Ammon's horn (tissue), 1 donor: ENCODE measurements at regions not wholly inside any gene's neighbourhood (a gene's known extent, or its start where the extent isn't known, plus 50 kb on each side); places are given as distances from the start of the nearest gene placed in this dataset.
"Not testable (repeated sequence)": the region's sequence is repeated elsewhere in the genome, so short reads cannot be mapped to it uniquely, and the experiment has no call there.

Source experiments
- DNase-seq: peaks from one replicate; pipeline ENCODE4 v3.0.0-alpha.2; 2016; ENCODE audit warnings: low spot score

DNA sequence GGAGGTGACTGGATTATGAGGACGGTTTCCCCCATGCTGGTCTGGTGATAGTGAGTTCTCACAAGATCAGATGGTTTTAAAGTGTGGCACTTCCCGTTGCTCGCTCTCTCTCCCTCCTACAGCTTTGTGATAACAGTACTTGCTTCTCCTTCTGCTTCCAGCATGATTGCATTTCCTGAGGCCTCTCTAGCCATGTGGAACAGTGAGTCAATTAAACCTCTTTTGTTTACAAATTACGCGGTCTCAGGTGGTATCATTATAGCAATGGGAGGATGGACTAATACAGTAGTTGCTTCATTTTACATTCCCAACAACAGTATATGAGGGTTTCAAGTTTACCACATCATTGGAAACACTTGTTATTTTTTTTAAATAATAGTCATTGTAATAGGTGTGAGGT, 937.3 kb upstream of the ARRDC3 start:
- DNase-seq: no peak

DNA sequence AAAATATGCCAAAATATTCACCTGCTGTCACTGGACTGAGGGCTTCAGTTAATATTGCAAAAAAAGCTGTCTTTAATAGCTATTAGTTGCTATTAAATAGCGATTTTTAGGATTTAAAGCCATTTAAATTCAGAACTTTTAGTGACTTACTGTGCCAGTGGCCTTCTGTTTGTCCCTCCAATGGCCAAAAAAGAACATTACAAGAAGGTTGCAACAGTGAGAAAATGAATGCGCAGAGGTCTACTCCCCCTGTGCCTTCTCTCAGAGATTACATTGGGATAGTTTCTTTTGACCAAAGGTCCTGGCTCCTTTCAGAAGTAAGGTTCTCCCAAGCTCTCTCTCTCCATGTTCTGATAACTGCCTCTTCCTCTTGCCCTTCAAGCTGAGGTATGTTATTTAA, 930.3 kb upstream of the ARRDC3 start:
- no peak for DNase-seq

DNA sequence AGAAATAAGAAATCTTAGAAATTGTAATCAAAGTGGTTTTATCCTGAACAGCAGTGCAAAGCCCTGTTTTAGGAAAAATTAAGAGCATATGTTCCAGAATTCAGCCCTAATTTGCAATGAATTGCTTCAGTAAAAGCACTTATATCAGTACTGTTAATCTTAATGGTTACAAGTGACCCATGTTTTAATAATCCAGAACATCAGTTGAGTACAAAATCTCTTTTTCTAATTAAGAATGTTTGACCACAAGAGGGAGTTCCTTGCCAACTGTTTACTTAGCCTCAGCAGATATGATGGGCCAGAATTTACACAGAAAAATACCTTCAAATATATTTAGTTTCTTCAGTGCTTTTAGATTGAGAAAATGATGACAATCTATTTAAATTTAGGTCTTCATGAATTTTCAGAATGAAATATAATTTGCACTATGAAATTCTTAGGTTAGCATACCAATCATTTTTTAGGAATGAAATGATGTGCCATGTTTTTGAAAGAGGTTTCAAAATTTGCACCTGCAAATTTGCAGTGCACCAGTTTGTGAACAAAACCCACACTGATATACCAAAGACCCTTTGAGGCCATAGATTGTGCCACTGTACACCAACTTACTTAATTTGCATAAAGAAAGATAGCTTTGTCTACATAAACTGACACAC, 926.3 kb upstream of the ARRDC3 start:
- peak; percentile 25 for DNase-seq

- DNase-seq: no peak
Observed at GRCh38 chr5:92308679-92309078, 925.6 kb upstream of the ARRDC3 start.

GRCh38 chr5:92302356-92302755, 919.2 kb upstream of the ARRDC3 start:
- not testable (repeated sequence) for DNase-seq

GRCh38 chr5:92283521-92283920, 900.4 kb upstream of the ARRDC3 start:
- DNase-seq: peak; percentile 27

DNA sequence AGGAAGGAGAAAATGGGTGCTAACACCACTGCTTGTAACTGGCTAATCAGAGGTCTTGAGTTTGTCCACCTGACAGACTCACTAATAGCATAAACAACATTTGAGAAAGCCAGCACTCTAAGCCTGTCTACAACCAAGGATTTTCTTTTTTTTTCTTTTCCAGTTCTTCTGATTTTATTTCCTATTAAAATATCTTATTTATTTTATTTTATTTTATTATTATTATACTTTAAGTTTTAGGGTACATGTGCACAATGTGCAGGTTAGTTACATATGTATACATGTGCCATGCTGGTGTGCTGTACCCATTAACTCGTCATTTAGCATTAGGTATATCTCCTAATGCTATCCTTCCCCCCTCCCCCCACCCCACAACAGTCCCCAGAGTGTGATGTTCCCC, 888.6 kb upstream of the ARRDC3 start:
- not testable (repeated sequence) for DNase-seq

- no peak for DNase-seq
Observed at GRCh38 chr5:92268343-92268742, 885.2 kb upstream of the ARRDC3 start.

GRCh38 chr5:92267830-92268229, 884.7 kb upstream of the ARRDC3 start:
- DNase-seq: no peak

DNA sequence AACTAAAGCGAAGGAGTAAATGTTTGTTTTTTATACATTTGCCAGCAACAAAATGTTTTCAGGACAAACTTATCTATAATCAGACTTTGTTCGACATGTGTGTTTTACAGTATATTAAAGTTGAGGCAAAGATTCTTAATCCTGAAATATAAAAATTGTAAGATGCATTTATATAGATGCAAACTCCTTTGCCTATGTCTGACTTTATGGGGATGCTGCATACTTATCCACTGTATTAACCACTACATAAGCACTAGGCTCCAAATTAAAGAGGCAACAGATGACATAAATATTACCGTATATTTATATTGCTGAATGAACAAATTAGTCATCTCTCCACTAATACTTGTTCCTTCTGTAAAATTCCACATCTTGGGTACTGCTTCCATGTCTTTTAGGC, 882.7 kb upstream of the ARRDC3 start:
- DNase-seq: no peak

GRCh38 chr5:92255605-92256004, 872.5 kb upstream of the ARRDC3 start:
- DNase-seq: not testable (repeated sequence)

- no peak for DNase-seq
Observed at GRCh38 chr5:92248518-92248917, 865.4 kb upstream of the ARRDC3 start.

DNA sequence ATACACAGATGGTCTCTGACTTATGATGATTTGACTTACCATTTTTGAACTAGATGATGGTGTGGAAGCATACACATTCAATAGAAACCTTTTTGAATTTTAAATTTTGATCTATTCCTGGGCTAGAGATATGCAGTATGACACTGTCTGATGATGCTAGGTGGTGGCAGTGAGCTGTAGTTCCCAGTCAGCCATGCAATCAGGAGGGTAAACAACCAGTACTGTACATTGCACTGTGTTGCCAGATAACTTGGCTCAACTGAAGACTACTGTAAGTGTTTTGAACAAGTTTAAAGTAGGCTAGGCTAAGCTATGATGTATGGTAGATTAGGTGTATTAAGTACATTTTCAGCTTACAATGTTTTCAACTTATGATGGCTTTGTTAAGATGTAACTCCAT, 859.1 kb upstream of the ARRDC3 start:
- no peak for DNase-seq

GRCh38 chr5:92237896-92238295, 854.8 kb upstream of the ARRDC3 start:
- DNase-seq: no peak

- DNase-seq: no peak
Observed at GRCh38 chr5:92222449-92222848, 839.3 kb upstream of the ARRDC3 start.

DNA sequence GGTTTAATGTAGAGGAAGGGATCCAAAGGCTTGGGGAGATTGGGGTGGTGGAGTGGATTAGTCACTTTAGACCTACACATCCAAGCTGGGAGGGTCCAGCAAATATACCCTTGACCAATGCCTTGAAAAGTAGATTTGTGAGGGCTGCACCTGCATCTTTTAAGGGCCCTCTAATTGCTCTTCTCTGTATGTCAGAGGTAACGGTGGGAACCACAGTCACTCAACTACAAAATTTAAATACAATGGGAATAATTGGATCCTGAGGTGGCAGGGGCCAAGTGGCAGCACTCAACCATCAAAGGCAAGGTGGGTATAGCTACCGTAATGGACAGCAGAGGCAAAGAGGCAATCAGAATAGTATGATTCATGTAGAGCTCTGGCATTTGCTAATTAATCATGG, 833.7 kb upstream of the ARRDC3 start:
- not testable (repeated sequence) for DNase-seq

- no peak for DNase-seq
Observed at GRCh38 chr5:92215116-92215515, 832.0 kb upstream of the ARRDC3 start.

DNA sequence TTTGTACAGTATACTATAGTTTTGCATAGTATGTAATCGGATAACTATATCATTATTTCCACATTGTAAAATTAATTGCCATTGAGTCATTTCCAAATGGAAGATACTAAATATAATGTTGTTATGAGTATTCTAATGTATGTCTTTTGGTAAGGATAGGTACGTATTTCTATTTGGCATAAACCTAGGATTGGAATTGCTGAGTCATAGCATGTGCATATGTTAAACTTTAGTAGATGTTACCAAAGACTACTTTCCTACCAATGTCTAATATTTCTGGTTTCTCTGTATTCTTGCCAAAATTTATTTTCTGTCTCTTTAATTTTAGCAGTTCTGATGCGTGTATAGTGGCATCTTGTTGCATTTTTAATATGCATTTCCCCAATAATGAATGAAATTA, 825.1 kb upstream of the ARRDC3 start:
- DNase-seq: no peak

DNA sequence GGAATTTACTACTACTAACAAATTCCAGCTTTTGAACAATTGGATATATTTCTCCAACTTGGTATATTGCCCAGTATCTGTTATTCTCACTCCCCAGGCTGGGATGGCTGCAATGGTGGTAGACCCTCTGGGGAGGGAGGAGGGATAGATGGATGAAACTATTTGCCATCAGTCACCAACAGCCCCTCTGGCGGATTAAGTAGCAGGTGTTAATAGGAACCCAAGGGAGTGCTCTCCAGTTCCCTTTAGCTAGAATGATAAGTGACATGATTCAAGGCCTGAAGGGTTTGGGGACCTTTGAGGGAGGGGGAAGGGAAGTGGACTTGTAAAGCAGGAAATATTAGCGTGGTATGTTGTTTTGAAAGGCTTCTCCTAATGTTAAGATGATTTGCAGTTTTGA, 824.0 kb upstream of the ARRDC3 start:
- DNase-seq: no peak

DNA sequence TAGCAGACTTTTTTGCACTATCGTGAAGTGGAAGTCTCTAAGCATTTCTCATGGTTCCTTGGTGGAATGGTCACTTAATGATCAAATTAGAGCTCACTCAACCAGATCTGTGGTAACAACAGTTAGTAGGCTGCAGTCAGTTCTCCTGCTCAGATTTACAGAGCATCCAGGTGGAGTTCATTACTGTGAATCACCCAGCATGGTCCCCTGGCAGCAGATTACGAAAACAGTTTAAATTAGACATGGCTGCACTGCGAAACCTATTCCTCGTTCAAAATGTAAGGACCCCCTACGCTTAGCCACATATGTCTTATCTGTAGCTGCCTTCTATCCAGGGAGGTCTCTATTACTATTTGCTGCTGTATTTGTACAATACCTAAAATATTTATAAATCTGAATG, 823.6 kb upstream of the ARRDC3 start:
- no peak for DNase-seq

DNA sequence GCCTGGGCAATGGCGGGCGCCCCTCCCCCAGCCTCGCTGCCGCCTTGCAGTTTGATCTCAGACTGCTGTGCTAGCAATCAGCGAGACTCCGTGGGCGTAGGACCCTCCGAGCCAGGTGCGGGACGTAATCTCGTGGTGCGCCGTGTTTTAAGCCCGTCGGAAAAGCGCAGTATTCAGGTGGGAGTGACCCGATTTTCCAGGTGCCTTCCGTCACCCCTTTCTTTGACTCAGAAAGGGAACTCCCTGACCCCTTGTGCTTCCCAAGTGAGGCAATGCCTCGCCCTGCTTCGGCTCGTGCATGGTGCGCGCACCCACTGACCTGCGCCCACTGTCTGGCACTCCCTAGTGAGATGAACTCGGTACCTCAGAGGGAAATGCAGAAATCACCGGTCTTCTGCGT, 815.9 kb upstream of the ARRDC3 start:
- not testable (repeated sequence) for DNase-seq

- DNase-seq: no peak
Observed at GRCh38 chr5:92181656-92182055, 798.5 kb upstream of the ARRDC3 start.

GRCh38 chr5:92180391-92180790, 797.3 kb upstream of the ARRDC3 start:
- no peak for DNase-seq

- DNase-seq: no peak
Observed at GRCh38 chr5:92179651-92180050, 796.5 kb upstream of the ARRDC3 start.
